T-helper 1 cell treated with Interleukin-12 subunit alpha and Interleukin-12 subunit beta and Interleukin-4 antibody, amounts not matched to agents 30 ng/mL and 1 ng/mL, for 36 hours (primary cell): ENCODE measurements at regions not wholly inside any gene's neighbourhood (a gene's known extent, or its start where the extent isn't known, plus 50 kb on each side); places are given as distances from the start of the nearest gene placed in this dataset.

ENCODE experiments used
- intact Hi-C: fragments of 100-400 bp; cut with micrococcal nuclease; formaldehyde crosslinking; loops from one replicate; pipeline ENCODE4 v1.15.1; 2024

DNA sequence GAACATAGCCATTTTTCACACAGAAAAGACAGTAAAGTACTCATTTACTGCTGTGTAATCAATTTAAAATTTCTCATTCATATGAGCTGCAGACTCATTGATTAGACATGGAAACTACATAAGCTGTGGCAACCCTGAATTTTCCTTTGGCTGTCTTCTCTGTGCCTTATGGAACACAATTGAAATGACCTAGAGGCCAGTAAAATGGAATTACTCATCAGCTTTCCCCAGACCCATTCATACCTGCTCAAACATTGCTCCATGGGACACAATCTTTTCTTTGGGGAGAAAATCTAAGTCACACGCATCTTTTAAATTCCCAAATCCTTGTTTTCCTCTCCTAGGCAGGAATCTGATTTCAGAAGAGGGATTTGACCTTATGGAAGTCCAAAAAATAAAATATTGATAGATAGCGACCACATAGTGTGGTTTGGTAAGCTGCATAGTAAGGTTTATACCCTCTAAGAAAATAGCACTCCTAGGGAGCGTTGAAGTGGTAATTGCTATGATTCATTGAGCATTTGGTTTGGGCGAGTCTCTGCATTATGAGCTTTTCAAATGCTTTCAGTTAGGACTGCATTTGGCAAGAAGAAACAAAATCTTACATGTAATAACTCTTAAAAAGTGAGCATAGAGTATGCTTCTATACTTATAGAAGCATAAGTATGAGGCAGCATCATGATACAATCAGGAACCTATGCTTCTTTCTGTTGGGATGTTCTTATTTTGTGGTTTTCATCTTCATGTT, 243.4 kb upstream of the GADL1 start:
- intact Hi-C loops: loop anchor here (5.0 to 10.0 kb wide), 2 partner anchors 89 to 1023 kb away; no protein-coding TSS in a partner anchor

DNA sequence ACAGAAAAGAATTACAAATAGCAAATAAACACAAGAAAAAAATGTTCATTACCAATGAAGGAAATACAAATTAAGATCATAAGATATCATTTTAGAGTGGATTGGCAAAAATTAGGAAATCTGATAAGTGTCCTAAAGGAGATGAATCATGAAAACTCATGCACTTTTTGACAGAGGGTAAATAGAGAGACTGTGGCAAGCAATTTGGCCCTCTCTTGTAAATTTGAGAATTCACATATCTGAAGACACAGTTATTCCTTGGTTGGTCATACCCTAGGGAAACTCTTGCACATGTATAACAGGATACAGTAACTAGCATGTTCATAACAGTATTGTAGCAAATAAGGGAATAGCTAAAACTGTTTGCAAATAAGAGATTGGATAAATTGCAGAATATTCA, 246.0 kb upstream of the GADL1 start:
- intact Hi-C loops: no loop called here

DNA sequence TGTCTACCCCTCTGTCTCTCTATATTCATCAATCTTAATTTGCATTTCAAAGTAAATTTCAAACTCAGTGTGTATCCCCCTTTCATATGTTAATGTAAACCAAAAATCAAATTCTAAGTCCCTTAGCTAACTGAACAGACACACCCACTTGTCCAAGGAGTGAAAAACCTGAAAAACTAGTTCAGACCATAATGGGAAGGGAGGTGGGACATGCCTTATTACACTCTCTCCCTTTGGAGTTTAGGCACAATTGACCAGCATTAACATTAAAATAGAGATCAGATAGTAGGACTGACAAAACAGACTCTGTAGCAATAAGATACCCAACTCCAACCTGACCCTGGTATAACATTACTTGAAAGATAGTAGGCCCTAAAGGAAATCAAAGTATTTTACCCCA, 247.7 kb upstream of the GADL1 start:
- intact Hi-C loops: no loop called here

DNA sequence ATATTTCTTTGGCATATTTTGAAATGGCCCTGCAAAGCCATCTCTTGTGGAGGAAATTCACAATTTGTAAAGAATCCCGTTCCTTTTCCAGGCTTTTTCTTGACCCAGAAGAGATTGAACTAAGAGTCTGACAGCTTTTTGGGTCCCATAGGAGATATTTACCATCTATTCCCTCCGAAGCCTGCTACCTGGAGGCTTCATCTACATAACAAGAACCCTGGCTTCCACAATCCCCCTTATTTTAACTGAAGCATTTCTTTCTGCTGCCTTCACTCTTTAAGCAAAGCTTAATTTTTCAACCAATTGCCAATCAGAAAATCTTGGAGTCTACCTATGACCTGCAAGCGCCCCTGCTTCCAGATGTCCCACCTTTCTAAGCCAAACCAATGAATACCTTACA, 248.1 kb upstream of the GADL1 start:
- intact Hi-C loops: no loop called here

DNA sequence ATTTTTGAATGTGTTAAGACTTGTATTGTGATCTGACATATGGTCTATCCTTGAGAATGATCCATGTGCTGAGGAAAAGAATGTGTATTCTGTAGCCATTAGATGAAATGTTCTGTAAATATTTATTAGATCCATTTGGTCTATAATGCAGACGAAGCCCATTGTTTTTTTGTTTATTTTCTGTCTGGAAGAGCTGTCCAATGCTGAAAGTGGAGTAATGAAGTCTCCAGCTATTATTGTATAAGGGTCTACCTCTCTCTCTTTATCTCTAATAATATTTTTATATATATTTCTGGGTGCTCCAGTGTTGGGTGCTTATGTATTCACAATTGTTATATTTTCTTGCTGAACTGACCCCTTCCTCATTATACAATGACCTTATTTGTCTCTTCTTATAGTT, 250.6 kb upstream of the GADL1 start:
- intact Hi-C loops: no loop called here

DNA sequence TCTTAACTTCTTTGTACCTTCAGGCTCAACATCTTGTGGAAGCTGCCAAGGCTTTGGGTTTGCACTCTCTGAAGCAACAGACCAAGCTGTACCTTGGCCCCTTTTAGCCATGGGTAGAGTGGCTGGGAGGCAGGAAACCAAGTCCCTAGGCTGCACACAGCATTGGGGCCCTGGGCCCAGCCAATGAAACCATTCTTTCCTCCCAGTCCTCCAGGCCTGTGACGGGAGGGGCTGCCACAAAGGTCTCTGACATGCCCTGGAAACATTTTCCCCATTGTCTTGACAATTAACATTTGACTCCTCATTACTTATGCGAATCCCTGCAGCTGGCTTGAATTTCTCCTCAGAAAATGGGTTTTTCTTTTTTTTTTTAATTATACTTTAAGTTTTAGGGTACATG, 253.1 kb upstream of the GADL1 start:
- intact Hi-C loops: no loop called here

DNA sequence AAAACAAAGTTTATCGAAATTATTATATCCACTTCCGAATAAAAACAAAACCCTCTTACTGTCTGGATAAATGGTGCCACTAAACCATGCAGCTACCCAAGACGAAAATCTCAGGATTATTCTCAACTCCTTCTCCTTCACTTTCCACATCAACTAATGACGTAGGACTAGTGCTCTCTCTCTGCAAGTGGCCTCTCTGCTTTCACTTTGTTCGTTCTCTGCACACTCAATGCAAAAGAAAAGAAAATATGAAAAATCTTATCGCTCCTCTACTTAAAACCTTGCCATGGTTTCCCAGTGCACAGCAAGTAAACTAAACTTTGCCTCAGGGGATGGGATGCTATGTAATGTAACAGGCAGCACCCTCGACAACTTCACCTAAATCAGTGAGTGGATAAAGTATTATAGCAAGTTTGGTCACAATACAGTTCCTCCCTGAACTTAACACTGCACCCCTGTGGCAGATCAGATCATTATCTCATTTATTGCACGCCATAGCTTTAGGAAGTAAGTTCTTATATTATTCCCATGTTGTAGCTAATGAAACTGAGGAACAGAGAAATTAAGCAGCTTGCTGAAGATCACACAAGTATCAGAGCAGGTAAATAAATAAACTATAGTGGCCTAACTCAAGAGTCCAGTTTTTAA, 262.7 kb upstream of the GADL1 start:
- intact Hi-C loops: no loop called here

DNA sequence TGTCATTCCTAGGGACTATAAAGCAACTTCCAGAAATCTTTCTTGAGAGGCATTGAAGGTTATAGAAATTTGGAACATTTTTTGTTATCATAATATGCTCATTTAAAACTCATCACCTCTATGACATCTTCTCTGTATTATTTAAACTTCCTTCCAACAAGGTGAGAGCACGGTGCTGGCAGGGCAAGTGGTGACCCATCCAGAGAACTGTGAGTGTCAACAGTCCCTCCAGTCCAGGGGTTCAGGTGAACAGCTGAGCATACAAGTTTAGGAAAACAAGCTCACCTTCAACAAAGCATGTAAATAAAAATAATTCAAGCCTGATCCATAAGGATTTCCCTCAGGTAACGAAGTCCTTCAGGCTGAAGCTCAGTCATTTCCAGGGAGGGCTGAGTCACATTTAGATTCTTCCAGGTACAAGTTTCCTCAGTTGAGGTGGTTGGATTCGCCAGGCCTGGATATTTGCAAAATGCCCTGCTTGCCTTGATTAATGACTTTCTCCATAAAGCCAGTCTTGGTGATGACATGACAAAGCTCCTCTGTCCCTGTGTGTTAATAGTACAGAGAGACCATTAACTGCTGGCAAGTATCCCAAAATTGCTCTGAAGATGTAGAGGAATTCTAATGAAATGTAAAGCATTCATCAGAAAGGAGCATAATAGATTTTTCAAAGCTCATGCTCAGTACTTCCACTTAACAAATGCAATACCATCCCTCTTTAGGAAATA, 263.6 kb upstream of the GADL1 start:
- intact Hi-C loops: no loop called here

DNA sequence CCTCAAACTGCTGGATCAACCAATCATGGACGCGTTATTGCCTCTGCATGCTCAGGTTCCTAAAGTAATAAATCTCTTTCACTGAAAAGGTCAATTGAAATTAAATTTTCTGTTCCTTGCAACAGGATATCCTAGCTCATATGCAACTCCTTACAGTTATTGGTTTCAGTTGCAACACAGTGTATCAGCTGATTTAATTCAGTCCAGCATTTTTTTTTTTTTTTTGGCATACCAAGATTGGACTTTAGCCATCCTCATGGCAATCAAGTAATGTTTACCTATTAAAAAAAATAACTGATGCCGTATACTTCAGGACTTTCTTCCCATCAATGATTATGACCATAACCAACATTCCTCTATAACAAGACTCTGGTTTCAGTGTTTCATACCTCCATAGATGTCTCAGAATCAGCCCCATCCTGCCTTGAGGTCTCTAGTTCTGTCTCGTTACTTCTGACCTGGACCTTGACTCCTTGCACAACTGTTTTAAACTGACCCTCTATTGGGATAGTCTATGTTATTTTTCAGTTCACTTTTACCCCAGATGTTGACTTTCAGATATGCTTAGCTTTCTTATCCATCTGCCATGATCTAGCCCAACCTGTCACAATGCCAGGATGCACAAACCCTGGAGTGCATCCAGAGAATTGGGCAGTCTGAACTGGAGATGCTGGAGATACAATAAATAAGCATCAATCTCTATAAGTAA, 265.0 kb upstream of the GADL1 start:
- intact Hi-C loops: no loop called here

DNA sequence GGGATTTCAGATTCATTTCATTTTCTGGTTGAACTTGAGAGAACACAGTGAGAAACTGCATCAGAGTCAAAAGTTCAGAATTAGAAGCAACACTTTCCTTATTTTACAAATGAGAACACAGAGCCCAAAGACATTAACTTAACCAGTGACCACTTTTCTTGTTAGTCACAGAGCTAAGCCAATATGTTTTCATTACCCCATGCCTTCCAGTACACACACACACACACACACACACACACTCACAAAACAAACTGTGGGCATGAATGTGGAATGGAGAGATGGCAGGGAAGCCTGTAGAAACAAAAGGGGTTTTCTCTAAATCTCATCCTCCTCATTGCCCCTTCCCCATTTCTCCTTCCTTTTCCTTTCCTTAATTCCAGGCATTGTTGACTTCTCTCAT, 267.4 kb upstream of the GADL1 start:
- intact Hi-C loops: no loop called here

DNA sequence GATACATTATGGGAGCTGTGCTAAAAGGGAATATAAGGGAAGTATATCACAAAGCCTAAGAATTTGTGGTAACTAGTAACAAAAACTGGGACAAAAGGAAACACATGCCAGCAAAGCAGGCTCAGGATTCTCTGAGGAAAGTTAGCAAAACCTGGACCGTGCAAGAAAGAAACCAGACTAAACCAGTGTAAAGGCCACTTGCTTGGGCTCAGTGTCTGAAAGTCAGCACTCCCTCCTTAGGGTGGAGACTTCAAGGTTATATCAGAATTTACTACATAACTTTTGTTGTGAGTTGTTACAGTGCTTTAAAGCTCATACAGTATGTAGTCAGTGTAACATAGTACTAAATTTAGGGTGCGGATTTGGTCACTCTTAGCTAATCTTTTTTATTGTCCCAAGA, 269.9 kb upstream of the GADL1 start:
- intact Hi-C loops: no loop called here

DNA sequence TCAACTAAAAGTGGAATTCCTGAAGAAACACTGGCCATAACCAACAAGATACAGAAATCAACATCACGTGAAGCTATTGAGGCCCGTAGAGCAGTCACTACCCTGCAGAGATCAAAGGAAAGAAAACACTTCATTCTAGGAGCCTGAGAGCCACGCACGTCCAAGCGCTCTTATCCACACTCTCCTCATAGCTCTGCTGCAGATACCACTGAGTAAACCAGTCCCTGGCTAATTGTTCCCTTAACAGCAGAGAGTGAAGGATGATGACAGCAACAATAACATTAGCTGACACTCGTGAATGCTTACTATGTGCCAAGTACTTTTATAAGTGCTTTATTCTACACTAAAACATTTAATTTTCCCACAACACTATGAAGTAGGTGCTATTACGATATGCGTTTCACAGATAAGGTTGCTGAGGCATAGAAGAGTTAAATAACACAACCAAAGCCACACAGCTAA, 271.0 kb upstream of the GADL1 start:
- intact Hi-C loops: no loop called here

DNA sequence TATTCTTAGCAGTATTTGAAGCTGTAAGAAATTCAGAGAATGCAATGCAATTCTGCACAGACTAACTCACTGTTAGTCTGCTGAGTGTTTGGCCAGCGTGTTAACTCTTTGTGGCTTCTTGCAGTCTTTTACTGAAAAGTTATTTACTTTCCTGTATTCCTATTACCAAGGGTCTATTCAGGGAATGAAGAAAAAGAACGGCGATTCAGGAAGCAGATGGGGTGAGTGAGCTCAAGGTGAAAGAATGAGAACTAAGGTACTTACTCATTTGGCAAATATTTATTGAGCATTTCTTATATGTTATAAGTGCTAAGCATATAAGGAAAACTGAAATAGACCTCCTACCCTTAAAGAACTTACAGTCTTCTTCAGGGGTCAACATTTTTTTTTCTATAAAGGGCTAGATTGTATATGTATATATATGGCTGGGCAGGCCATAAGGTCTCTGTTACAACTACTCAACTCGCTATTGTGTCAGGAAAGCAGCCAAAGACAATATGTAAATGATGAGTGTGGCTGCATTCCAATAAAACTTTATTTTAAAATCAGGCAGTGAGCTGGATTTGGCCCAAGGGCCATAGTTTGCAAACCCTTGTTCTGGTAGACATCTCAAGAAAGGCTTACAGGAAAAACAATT, 271.9 kb upstream of the GADL1 start:
- intact Hi-C loops: no loop called here

DNA sequence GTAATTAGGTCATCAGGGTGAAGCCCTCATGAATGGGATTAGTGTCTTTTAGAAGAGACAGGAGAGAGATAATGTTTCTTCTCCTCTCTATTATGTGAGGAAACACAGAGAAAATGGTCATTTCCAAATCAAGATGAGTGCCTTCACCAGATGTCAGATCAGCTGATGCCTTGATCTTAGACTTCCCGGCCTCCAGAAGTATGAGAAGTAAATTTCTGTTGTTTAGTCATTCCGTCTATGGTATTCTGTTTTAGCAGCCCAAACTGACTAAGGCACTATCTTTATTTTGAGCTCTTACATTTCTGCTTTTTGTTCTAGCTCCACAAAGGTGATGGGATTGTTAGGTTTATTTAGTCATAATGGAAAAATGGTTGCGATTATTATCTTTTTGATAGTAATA, 273.2 kb upstream of the GADL1 start:
- intact Hi-C loops: no loop called here

DNA sequence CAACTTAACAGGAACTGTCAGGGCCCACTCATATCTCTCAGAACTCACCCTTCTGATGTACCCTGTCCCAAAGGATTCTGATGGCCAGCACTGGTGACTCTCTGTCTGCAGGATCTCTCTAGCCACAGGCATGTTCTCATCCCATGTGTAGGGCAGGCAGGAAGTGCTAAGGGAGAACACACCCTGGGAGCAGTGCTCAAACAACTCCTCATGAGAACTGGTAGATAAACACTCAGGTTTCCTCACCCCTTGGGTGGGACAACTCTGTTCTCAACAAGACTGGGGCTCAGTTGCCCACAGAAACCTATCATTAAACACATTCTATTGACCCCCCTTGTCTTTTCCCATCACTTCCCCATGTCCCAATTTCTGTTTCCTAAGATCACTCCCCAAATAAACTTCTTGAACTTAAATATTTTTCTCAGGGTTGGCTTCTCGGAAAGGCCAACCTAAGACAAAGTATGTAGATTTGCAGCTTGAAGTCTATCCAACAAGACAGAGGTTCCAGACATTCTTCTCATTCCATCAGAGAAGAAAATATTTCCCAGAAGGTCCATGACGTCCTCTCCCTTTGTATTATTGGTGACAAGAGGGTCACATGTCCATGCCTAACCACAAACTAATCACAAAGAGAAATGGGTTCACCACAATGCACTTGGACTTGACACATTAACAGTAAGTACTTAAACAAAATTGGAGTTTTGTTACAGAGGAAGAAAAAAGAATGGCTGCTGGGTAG, 276.6 kb upstream of the GADL1 start:
- intact Hi-C loops: no loop called here

DNA sequence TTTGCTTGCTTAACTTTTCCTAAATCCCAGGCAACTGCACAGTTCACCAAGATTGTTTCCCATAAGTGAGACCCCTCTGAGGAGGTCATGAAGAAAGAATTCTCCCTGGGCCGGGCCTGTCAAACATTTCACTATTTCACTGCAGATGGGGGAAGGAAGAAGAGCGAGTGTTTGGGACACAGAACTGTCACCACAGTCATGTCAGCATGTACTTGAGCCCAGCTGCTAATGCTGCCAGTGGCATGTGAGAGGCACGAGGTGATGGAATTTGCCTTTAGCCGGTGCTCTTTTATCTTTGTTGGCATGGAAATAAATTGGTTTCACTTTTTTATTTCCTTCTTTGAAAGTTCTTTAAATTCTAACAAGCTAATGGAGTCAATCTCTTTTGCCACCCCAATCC, 277.9 kb upstream of the GADL1 start:
- intact Hi-C loops: no loop called here

DNA sequence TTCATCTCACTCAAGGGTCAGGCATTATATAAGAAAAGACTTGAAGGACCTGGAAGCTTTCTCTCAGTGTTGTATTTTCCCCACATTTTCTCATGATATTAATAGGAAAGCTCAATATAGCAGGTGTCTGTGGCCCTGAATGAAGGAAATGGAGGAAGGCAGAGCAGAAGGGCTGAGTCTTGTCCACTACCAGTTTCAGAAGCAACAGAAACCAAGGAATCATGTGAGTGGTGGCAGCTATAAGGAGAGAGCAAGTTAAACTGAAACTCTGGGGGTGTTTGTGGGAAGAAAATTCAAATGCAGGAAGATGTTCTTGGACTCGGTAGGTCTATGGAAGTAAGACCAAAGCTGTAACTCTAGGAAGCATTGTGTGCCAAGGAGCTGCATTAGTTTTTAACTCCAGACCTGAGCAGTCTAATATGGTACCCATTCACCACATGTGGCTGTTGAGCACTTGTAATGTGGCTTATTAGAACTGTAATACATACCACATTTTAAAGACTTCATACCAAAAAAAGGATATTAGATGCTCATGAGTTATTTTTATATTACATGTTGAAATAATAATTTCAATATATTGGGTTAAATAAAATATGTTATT, 278.8 kb upstream of the GADL1 start:
- intact Hi-C loops: no loop called here

DNA sequence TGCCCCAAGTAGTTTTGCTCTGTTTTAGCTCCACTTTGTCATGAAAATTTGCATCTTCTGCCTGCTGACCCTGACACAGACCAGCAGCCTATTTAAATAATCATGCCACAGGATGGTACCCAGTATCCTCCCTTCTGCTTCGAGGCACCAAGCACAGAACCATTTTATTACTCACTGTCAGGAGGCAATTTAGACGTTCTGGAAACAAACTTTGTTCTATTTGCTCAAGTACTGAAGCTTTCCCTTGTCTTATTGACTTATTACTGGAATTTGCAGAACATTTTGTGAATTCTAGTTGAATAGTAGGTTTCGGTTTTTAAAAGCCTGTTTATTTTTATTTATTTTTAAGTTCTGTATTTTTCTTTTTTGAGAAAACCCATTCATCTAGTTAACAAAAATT, 279.6 kb upstream of the GADL1 start:
- intact Hi-C loops: no loop called here

DNA sequence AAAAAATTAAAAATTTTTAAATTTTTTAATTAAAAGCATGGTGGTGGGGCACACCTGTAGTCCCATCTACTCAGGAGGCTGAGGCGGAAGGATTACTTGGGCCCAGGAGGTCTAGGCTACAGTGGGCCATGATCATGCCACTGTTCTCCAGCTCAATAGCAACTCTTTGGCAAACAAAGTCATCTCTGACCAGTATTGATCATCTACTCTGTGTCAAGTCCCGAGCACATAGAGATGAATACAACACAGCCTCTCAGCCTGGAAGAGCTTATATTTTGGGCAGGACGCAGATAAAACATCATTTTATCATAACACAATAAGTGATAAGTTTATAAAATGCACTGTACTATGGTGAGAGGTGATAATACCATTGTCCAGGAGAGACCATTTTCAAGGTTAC, 281.6 kb upstream of the GADL1 start:
- intact Hi-C loops: no loop called here

DNA sequence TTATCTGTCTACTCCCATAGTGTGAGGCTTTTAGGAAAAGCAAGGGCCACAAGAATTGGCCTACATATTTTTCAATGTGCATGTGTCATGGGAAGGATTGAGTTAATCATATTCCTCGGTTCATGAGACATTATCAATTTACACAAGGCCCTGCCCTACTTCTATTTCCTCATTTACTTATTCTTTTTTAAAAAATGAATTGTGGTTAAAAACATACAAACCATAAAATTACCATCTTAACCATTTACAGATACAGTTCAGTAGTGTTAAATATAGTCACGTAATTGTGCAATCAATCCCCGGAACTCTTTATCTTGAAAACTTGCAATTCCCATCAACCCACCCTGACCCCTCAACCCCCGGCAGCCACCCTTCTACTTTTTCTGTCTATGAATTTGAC, 284.0 kb upstream of the GADL1 start:
- intact Hi-C loops: no loop called here
